GM19239 (cell line): ENCODE measurements at regions not wholly inside any gene's neighbourhood (a gene's known extent, or its start where the extent isn't known, plus 50 kb on each side); places are given as distances from the start of the nearest gene placed in this dataset.

ENCODE experiments used
- DNase-seq: peaks from one replicate; pipeline ENCODE4 v3.0.0; 2011; ENCODE audit warnings: low spot score; ENCODE audit not compliant: insufficient read length
- FAIRE-seq: peaks from 2 replicates; lab custom pipeline; 2011; peaks lifted over from hg19 to GRCh38; lab: Jason Lieb, UNC

DNA sequence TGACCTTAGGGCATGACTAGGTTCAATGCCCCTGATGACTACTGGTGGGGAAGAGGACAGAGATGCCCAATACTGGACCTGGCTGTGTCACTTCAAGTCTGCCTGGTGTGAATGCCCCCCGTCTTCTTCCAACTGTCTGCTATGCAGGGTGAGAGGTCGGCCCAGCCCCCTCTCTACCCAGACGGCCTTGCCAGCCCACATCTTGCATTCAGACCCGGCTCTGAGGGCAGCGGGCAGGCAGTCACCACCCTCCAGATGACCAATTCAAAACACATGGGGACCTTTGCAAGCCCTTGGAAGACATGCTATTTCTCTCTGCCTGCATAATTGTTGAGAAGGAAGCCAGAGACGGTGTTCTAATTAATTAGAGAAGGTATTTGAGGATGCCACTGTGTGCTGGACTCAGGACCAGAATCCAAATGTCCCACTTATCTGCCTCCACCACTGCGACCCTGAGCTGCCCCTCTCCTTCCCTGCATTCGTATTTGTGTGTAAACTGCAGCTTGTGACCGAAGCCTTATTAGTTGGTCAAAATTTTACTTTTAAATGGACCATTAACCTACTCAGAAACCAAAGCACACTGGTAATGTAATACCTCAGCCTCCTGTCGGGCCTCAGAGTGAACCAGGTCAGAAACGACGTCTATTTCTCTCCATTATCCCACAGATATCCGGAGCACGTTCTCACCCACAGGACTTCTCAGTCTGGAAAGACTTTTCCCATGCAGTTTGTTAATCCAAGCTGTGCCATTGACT, 407.0 kb downstream of the ZNF536 start:
- no peak for DNase-seq
- no peak for FAIRE-seq

DNA sequence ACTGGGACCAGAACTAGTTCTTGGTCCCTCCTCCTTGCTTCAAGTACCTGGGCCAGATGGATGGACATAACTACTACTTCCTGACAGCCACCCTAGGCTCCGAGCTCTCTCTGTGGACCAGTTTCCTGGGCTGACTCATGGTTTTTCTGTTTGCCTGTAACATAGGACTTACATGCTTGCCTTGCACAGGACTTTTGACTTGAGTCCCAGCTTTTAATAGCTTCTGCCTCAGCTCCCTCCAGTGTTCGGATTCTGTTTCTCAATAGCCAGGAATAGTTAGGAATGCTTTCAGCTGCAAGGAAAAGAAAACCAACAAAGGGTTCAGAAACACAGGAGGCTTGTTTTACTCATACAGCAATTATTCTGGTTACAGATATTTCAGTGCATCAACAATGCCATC, 405.9 kb downstream of the ZNF536 start:
- FAIRE-seq (no peak), DNase-seq (no peak)

DNA sequence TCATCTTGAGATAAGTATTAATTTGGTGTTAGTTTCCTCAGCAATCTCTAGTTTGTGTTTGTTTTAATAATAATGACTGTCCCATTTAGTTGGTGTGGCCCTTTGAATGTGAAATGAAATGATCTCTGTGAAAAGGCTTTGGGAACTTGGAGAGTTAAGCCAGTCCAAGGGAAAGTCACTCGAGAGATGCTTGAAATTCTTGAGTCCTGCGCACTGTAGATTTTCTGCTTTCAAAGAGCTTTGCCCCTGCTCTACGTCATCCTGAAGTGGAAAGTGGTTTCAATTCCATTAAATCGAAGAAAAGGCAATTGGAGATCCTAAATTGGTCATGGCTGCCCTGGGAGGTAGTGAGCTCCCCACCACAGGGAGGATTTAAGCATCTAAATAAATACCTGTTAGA, 403.8 kb downstream of the ZNF536 start:
- FAIRE-seq (no peak), DNase-seq (no peak)

DNA sequence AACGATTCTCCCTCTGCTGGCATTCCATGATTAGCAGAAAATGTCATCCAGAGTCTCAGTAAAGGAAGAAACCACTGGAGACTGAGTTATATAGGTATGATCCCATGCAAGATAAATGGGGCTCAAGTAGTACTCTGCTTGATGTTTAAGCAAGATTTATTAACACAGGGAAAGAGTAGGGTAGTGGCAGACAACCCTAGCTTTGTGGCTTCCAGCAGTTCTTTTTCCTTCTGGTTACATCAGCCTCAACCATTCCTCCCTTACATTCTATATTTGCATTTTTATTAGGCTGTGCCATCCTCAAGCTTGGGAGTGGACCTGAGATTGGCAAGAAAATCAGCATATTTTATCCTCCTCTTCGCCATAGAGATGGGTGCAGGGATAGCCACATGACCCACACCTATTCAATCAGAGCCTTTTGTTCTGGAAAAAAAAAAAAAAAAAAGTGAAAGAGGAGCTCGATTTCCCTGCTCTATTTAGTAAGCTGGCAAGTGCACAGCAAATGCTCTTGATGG, 402.1 kb downstream of the ZNF536 start:
- FAIRE-seq = no peak
- DNase-seq = no peak

DNA sequence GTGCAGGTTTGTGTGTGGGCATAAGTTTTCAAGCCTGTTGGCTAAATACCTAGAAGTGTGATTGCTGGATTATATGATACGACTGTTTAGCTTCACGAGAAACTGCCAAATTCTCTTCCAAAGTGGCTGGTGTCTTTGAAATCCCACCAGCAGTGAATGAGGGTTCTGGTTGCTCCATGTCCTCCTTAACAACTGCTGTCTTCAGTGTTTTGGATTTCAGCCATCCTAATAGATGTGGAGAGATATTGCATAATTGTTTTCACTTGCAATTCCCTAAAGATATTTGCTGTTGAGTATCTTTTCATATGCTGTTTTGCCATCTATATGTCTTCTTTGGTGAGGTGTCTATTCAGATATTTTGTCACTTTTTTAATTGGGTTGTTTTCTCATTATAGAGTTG, 390.5 kb downstream of the ZNF536 start:
- FAIRE-seq = no peak
- DNase-seq = no peak

DNA sequence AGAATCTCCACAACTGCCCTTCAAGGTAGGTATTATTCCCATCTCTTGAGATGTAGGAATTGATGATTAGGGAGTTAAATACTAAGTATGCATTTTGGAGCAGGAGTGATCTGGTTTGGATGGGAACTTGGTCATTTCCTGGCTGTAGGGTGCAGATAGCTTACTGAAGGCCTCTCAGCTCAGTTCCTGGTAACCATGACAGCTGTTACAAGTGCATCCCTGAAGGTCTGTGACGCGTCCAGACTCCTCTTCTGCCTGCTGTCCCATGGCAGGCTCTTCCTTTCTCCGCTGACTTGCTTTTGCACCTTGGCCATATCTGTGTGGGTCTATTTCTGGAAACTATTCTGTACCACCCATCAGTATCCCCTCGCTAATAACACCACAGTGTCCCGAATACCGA, 387.8 kb downstream of the ZNF536 start:
- FAIRE-seq = no peak

DNA sequence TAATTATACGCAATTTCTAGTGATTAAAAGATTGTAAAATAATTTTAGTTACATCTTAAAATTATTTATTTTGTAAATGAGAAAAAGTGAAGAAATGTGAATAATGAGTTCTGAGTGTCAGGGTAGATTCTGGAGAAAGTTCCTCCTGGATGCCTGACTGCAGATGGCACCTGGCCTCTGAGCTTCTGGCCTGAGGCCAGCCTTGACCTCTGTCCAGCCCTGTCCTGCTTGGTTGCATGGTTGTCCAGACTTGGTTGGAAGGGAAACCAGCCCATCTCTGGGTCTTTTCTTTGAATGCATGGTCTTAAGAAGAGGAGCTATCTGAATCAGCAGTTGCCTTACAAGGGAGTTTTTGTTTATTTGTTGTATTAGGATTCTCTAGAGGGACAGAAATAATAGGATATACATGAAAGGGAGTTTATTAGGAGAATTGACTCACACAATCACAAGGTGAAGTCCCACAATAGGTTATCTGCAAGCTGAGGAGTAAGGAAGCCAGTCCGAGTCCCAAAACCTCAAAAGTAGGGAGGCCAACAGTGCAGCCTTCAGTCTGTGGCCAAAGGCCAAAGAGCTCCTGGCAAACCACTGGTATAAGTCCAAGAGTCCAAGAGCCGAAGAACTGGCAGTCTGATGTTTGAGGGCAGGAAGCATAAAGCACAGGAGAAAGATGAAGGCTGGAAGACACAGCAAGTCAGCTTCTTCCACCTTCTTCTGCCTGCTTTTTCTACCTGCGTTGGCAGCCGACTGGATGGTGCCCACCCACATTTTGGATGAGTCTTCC, 385.8 kb downstream of the ZNF536 start:
- no peak for DNase-seq
- FAIRE-seq = no peak

More for the DNA sequence above, 387.8 kb downstream of the ZNF536 start:
- no peak for DNase-seq

DNA sequence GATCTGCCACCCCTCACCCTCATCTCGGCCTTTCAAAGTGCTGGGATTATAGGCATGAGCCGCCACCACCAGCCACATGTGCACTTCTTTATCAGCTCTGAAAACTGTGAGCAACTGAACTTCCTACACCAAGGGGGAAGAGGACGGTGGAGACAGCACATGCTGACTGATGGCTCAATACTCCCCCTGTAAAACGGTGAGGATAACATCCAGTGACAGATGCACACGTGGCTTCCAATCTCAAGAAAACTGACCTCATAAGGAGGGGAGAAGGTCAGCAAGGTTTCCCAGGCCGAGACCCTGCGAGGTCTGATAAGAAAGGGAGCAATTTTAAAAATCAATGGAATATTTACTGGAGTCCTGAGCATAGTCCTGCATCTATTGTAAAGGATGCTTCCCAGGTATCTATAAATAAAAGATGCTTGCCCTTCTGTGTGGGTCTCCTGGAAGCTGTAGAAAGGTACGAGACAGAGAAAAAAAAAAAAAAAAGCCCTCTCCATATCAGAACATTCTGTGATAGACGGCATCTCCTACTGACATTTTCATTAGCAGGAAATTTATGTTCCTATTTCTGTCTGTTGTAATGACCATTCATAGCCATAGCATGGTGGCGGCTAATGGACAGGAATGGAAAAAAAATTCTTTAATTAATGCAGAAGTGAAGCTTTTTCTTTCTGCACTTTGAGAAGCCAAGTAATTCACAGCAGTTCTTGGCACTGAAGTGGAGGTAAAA, 385.1 kb downstream of the ZNF536 start:
- DNase-seq (no peak), FAIRE-seq (no peak)

DNA sequence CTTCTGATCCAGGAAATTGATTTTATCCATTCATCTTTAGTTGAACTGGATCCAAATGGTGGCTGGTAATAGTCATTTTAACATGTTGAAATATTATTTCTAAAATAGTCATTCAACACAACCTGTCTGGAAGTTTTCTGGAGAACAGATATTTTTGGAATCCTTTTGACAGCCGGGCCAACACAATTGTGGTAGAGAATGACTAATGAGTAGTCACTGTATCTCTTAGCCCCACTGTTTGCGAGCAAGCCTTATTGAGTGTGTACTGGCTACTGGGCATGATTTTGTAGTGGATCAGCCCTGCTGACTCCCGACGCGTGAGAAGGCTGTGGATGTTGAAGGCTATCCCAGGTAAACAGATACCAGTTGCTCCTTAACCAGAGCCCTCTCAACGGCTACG, 383.4 kb downstream of the ZNF536 start:
- no peak for FAIRE-seq

DNA sequence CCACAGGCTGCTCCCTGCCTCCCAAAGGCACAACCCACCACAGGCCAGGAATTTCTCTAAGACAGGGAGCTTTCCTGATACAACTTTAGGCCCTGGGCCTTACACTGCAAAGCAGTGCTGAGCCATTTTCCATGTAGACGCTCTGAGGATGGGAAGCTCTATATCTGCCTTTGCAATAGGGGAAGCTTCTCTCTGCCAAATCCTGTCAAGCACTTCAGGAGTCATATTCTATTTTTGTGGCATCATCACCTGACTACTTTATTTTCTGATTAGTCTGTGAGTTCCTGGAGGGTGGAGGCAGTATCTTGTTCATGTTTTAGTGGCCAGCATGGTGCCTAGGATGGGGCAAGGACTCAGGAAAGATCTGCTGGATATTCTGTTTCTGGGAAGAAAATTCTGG, 382.0 kb downstream of the ZNF536 start:
- no peak for FAIRE-seq
- DNase-seq = no peak

More for the DNA sequence above, 383.4 kb downstream of the ZNF536 start:
- DNase-seq = no peak

DNA sequence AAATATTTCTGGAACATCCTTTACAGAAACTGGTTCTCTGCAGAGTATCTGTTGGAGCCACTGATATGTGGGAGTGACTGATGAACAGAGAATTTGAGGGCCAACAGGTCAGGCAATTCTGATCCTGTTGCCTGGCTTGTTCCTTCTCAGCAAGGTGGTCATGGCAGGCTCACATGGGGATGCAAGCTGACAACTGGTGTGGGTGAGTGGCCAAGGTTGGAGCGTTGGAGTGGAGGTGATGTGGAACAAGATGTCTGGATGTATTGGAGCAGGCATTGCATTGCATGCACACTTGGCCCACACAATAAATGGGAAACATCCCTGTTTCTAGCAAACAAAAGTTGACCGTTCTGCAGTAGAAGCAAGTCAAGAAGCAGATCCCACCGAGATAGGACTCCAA, 380.7 kb downstream of the ZNF536 start:
- DNase-seq (no peak), FAIRE-seq (no peak)

DNA sequence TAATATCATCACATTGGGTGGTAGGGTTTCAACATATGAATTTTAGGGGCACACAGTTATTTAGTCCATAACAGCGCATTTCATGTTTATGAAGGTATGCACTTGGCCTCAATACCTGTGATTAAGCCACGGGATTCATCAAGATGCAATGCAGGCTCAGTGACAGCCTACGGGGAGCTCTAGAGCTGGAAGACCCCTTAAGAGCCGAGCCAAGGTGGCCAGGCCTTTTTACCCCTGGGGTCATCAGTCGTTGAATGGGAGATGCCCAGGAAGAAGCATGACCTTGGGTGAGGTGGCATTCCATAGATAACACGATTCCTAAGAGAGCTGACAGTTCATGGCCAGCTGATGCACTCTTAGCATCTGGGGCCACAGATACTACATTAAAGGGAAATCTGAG, 380.0 kb downstream of the ZNF536 start:
- DNase-seq (no peak), FAIRE-seq (no peak)

DNA sequence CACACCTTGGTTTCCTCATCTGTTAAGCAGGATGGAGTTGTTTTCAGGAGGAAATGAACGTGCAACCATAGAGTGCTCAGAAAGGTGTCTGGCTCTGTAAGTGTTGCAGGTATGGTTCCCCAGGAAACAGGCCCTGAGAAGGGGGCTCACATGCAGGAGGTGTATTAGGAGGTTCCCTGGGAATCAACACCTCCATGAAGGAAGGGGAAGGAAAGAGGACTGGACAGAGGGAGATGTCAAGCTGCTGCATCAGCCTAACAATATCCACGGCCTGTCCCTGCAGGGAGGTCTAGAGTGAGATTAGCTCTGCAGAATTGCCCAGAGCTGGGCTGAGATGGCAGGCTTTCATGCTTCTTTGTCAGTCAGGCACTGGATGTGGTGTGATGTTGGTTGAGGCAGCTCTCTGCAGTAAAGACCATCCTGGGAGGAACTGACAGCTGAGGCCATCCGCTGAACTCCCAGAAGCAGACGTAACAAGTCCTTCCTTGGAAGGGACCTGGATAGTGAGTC, 373.3 kb downstream of the ZNF536 start:
- FAIRE-seq (no peak), DNase-seq (no peak)

DNA sequence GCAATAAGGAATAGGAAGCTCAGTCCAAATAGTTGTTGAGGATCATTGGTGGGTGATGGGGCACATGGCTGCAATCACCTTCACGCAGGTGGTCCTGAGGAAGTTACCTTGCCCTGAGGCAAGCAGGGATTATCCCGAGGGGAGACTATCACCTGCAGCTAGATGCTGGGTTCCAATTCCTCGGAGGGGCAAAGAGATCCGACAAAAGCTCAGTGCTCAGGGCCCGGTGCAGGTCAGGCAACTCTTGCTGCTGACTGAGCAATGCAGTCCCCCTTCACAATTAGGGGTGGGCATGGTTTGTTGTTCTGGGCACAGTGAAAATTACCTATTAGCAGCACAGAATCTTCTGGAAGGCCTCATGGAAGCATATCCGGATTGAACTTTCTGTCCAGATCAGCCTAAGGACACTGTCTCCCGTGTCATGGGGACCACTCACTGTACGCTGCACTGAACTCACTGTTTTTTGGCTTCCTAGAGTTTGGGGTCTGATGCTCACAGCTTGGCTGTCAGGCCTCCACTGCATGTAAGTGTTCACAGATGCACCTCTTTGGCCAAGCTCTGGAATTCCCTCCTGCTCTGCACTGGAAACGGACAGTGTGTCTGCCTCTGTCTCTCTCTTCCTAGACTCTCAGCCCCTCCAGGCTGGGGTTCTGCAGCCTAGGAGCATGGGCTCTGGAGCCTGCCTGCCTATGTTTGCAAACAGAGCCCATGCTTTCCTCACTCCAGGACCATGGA, 372.7 kb downstream of the ZNF536 start:
- no peak for DNase-seq

DNA sequence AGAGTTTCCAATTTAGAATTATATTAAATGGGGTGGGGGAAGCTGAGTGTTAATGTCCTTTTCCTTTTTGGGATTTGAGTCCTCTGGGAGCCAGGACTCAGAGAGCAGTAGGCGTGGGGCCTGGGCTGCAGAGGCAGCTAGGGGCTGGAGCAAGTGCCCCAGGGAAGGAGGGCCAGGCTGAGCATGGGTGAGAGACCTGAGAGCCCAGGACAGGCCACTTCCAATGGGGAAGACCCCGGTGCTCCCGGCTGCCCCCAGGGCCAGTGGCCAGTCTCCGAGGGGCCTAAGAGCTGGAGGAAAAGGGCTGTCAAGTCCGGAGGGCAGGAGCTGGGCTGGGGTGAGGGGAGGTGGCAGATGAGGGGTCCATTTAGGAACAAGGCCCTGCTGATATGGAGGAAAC, 371.5 kb downstream of the ZNF536 start:
- DNase-seq = no peak
- FAIRE-seq = no peak

More for the DNA sequence above, 372.7 kb downstream of the ZNF536 start:
- no peak for FAIRE-seq

DNA sequence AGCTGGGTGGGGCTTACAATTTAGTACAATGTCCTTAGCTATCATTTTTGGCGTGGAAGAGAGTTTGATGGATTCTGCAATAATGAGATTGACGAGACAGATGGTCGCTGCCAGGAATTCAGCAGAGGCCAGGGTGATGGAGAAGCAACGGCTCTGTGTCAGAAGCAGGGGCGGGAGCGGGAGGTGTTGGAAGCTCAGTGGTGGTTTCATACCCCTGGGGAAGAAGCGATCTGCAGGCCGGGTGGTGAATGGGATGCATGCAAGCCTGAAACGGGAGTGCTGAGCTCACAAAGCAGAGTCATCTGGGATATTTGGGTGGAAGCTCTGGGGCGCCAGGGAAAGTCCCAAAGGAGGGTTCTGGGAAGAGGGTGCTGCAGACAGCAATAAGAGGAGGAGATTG, 370.8 kb downstream of the ZNF536 start:
- no peak for DNase-seq

DNA sequence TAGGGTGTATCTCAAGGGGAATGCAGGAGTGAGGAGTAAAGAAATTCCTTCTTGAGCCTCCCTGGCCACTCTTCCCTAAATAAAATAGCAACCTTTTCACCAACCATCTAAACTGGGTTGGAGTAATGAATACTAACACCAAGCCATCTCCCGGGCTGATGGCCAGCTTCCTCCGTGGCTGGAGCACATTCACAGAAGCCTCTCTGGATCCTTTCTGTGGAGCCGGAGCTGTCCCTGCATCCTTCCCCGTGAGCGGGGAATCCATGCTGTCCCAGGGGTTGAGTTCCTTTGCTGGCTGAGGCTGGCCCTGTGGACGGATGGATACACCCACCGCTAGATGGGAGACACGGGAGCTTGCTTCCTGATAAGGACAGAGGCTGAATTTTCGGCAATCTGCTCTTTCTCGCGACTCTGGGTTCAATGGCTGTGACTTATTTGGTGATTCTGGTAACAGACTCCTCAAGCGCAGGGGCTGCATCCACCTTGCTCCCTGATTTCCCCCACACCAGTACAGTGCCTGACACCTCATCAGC, 370.3 kb downstream of the ZNF536 start:
- FAIRE-seq = no peak
- no peak for DNase-seq

More for the DNA sequence above, 370.8 kb downstream of the ZNF536 start:
- FAIRE-seq = no peak

DNA sequence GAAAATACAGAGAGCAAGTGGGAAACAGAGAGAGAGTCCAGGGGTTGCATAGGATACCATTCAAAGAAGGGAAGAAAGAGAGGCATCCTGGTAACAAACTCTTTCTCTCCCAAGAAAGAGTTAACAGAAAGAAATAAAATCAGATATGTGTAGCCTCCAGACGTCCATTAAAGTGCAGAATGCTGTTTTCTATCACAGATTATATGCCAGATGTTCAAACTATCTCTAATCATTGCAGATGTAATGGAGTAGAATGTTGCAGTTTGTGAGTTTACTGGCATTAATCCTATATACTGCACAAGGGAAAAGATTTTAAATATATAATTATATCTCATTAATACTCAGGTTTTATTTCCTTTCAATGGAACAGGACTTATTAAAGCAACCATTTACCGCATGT, 369.4 kb downstream of the ZNF536 start:
- no peak for FAIRE-seq
- no peak for DNase-seq

DNA sequence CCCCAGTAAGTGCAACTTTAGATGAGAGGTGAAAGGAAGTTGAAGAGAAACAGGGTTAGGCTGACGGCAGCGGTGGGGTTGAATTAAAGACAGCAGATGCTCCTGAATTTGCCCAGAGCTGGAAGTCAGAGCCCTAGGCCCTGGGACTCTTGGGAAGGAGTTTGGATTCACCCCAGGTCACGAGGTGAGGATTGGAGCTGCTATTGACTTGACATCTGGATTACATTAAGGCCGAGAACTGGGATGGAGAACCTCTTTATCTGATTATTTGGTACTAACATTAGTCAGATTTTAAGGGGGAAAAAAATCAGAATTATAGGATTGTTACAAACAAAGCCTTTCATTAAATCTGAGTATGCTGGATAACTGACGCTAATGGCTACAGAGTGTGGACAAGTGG, 367.2 kb downstream of the ZNF536 start:
- DNase-seq (no peak), FAIRE-seq (no peak)

DNA sequence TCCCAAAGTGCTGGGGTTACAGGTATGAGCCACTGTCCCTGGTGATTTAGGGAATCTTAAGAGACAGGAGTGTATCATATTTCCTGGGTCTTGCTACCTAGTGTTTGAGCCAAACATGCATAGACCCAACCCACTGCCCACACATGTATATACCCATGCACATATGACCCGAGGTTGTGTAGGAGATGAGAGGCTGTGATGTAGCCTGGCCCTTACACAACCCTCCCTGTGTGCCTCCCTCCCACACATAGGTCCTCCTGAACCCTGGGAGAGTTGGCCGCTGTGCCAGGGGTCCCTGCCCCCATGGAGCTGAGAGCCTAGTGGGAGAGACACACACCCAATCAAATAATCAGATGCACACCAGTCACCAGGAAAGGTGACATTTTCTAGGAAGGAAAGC, 365.9 kb downstream of the ZNF536 start:
- FAIRE-seq (no peak), DNase-seq (no peak)
